CD4-positive, alpha-beta T cell (primary cell): ENCODE measurements at regions not wholly inside any gene's neighbourhood (a gene's known extent, or its start where the extent isn't known, plus 50 kb on each side); places are given as distances from the start of the nearest gene placed in this dataset.
"Not testable (repeated sequence)": the region's sequence is repeated elsewhere in the genome, so short reads cannot be mapped to it uniquely, and the experiment has no call there.

Experiments used
- ATAC-seq: fragments of 200-7000 bp; cut with Tn5 transposase; one replicate; pipeline ENCODE4 v1.10.0; 2022; ENCODE audit warnings: mild to moderate bottlenecking; ENCODE audit not compliant: poor library complexity
- CTCF ChIA-PET: fragments of 350-600 bp; sonication (Branson Sonifier 250); formaldehyde crosslinking; loops from one replicate; lab custom pipeline; 2021; ENCODE audit warnings: antibody characterized with exemption, inconsistent platforms; lab: Charles Lee
- POLR2A ChIA-PET: fragments of 350-600 bp; sonication (Branson Sonifier 250); formaldehyde crosslinking; loops from one replicate; lab custom pipeline; 2021; ENCODE audit warnings: antibody characterized with exemption, inconsistent platforms; lab: Charles Lee
- DNase-seq, 14 experiments: peaks; one replicate each; pipeline ENCODE4 v3.0.0-alpha.2; 2013 to 2020; ENCODE audit warnings: mixed read lengths in 2 of 14
- H3K27ac ChIP-seq, 2 donors: one replicate each; pipeline versions ENCODE4 v1.5.1 to v1.7.0; 2013; ENCODE audit warnings: low read length in 2 of 2, low read depth in 1 of 2, mild to moderate bottlenecking in 1 of 2
- H3K27me3 ChIP-seq, 2 experiments: 1 replicate in 1 of 2; 2 replicates in 1 of 2; pipeline versions ENCODE4 v1.6.1 to v1.7.0; 2013; ENCODE audit warnings: low read length in 2 of 2, control low read depth in 1 of 2, mild to moderate bottlenecking in 1 of 2, moderate library complexity in 1 of 2; ENCODE audit not compliant: insufficient read depth in 2 of 2, control insufficient read depth in 1 of 2
- H3K36me3 ChIP-seq: one replicate; pipeline ENCODE4 v1.6.1; 2013; ENCODE audit warnings: low read length, control low read depth; ENCODE audit not compliant: insufficient read depth
- H3K4me1 ChIP-seq: one replicate; pipeline ENCODE4 v1.6.1; 2013; ENCODE audit warnings: low read length, control low read depth; ENCODE audit not compliant: insufficient read depth
- H3K4me3 ChIP-seq: one replicate; pipeline ENCODE4 v1.5.1; 2013; ENCODE audit warnings: mild to moderate bottlenecking, low read length, moderate library complexity
- H3K9me3 ChIP-seq, 2 experiments: 1 replicate in 1 of 2; 2 replicates in 1 of 2; pipeline versions ENCODE4 v1.6.1 to v1.7.0; 2013; ENCODE audit warnings: low read length in 2 of 2, mild to moderate bottlenecking in 2 of 2, control low read depth in 1 of 2, moderate library complexity in 1 of 2; ENCODE audit not compliant: control insufficient read depth in 1 of 2, insufficient read depth in 1 of 2
- H3K27ac Mint-ChIP-seq: one replicate; pipeline ENCODE4 v1.8.0; 2020; ENCODE audit warnings: mixed read lengths
- H3K27me3 Mint-ChIP-seq: one replicate; pipeline ENCODE4 v1.8.0; 2021; ENCODE audit warnings: mixed read lengths
- H3K36me3 Mint-ChIP-seq: one replicate; pipeline ENCODE4 v1.8.0; 2021; ENCODE audit warnings: low read depth, mixed read lengths
- H3K4me1 Mint-ChIP-seq: one replicate; pipeline ENCODE4 v1.8.0; 2021; ENCODE audit warnings: low read depth, mixed read lengths
- H3K4me3 Mint-ChIP-seq: one replicate; pipeline ENCODE4 v1.8.0; 2020; ENCODE audit warnings: mild to moderate bottlenecking, mixed read lengths
- H3K9me3 Mint-ChIP-seq: one replicate; pipeline ENCODE4 v1.8.0; 2020; ENCODE audit warnings: mixed read lengths
- intact Hi-C, 2 experiments: fragments of 100-400 bp; cut with DNase I in 1 of 2; cut with micrococcal nuclease in 1 of 2; formaldehyde crosslinking; loops; one replicate each; pipeline versions ENCODE4 v1.15.1 to v1.9.0; 2023 to 2025; cut with DNase I, micrococcal nuclease
- TF ChIP-seq, protein P1 (sequence below): fragments of 200-600 bp; IDR thresholded peaks from one replicate; pipeline ENCODE4 v1.8.0; 2022; ENCODE audit warnings: antibody characterized with exemption, mild to moderate bottlenecking

DNA sequence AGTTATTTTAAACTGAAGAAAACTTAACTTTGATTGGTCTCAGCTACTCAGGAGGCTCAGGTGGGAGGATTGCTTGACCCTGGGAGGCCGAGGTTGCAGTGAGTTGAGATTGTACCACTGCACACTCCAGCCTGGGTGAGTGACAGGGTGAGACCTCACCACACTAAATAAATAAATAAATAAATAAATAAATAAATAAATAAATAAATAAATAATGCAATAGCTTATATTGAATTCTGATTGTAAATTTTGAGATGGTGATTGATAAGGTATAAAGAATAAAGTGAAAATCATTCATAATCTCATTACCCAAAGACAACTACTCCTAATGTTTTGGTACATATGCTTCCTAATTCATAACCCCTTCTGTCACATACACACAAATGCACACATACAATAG is 58.1 kb downstream of the TUBA3C start:
- intact Hi-C loops, result no loop called here
- TF ChIP-seq, protein P1, sequence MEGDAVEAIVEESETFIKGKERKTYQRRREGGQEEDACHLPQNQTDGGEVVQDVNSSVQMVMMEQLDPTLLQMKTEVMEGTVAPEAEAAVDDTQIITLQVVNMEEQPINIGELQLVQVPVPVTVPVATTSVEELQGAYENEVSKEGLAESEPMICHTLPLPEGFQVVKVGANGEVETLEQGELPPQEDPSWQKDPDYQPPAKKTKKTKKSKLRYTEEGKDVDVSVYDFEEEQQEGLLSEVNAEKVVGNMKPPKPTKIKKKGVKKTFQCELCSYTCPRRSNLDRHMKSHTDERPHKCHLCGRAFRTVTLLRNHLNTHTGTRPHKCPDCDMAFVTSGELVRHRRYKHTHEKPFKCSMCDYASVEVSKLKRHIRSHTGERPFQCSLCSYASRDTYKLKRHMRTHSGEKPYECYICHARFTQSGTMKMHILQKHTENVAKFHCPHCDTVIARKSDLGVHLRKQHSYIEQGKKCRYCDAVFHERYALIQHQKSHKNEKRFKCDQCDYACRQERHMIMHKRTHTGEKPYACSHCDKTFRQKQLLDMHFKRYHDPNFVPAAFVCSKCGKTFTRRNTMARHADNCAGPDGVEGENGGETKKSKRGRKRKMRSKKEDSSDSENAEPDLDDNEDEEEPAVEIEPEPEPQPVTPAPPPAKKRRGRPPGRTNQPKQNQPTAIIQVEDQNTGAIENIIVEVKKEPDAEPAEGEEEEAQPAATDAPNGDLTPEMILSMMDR, result no peak
- Histone ChIP-seq H3K4me3 (no peak overlapping the region), H3K27ac (no peak overlapping the region), H3K36me3 (no peaks in the 10 kb centered on the region), H3K9me3 (peaks cover 0 to 4% of the 10 kb centered on the region in 2 experiments), H3K4me1 (no peaks in the 10 kb centered on the region), H3K27me3 (no peaks in the 10 kb centered on the region)
- Mint-ChIP-seq H3K27ac (no peak overlapping the region), H3K4me1 (no peaks in the 10 kb centered on the region), H3K4me3 (no peak overlapping the region), H3K27me3 (peaks cover 10% of the 10 kb centered on the region), H3K36me3 (no peaks in the 10 kb centered on the region), H3K9me3 (no peaks in the 10 kb centered on the region)
- POLR2A ChIA-PET, result no interaction called here
- DNase-seq (no peak), ATAC-seq (no peak)
- CTCF ChIA-PET, result no interaction called here

DNA sequence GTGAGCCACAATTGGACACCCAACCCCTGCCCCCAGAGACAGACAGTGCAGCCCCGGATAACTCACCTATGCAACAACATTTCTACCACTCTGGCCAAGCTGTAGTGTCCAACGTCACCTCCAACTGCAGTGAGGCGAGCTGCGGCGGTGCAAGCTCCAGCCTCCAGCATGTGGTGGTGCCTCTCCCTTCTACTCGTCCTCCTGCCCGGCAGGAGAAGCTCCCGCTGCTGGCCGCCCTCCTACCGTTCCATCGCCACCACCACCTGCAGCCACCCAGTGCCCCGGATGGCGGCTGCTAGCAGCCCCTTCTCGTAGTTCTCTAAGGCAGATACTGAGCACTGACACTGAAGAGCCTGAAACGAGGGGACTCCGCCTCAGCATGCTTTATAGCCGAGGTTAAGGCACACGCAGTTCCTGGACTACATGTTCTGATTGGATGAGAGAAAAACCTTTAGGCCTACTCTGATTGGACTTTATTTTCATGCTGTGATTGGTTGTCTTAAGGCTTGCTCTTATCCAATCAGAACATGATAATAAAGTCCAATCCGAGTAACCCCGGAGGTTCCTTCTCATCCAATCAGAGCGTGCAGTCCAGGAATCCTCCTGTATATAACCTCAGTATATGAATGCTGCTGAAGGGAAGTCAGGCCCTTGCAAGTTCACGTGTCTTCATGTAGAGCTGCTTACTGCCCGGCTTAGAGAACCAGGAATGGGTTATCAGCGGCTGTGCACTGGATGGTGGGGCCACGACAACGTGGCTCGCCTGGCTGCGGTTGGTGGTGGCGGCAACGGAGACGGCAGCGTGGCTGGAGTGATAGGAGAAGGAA is 63.5 kb downstream of the TUBA3C start:
- ChIA-PET POLR2A (no interaction called here), CTCF (no interaction called here)
- no peak overlapping the region for H3K27ac Mint-ChIP-seq
- DNase-seq (no peak), ATAC-seq (no peak)
- Histone ChIP-seq H3K9me3 (peaks cover 0 to 29% of the 10 kb centered on the region in 2 experiments), H3K4me1 (no peaks in the 10 kb centered on the region), H3K27ac (no peak overlapping the region), H3K27me3 (no peaks in the 10 kb centered on the region), H3K4me3 (no peak overlapping the region), H3K36me3 (no peaks in the 10 kb centered on the region)
- H3K27me3 Mint-ChIP-seq, result peaks cover 7% of the 10 kb centered on the region
- intact Hi-C loops, result no loop called here
- TF ChIP-seq, protein P1, result no peak
- H3K4me3 Mint-ChIP-seq, result no peak overlapping the region
- H3K36me3 Mint-ChIP-seq, result no peaks in the 10 kb centered on the region
- H3K4me1 Mint-ChIP-seq, result no peaks in the 10 kb centered on the region
- no peaks in the 10 kb centered on the region for H3K9me3 Mint-ChIP-seq

DNA sequence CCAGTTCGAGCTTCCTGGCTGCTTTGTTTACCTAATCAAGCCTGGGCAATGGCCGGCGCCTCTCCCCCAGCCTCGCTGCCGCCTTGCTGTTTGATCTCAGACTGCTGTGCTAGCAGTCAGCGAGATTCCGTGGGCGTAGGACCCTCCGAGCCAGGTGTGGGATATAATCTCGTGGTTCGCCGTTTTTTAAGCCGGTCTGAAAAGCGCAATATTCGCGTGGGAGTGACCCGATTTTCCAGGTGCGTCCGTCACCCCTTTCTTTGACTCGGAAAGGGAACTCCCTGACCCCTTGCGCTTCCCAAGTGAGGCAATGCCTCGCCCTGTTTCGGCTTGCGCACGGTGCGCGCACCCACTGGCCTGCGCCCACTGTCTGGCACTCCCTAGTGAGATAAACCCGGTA is 72.4 kb downstream of the TUBA3C start:
- H3K27me3 Mint-ChIP-seq, H3K9me3 ChIP-seq, DNase-seq, H3K36me3 Mint-ChIP-seq, CTCF ChIA-PET, ATAC-seq, POLR2A ChIA-PET, H3K4me1 ChIP-seq, H3K27ac ChIP-seq, H3K4me1 Mint-ChIP-seq, H3K9me3 Mint-ChIP-seq, H3K27me3 ChIP-seq, intact Hi-C loops, H3K36me3 ChIP-seq, H3K4me3 ChIP-seq: not testable (repeated sequence)
- peak overlapping the region; percentile 42 for H3K27ac Mint-ChIP-seq
- H3K4me3 Mint-ChIP-seq, result peak overlapping the region; percentile 60

DNA sequence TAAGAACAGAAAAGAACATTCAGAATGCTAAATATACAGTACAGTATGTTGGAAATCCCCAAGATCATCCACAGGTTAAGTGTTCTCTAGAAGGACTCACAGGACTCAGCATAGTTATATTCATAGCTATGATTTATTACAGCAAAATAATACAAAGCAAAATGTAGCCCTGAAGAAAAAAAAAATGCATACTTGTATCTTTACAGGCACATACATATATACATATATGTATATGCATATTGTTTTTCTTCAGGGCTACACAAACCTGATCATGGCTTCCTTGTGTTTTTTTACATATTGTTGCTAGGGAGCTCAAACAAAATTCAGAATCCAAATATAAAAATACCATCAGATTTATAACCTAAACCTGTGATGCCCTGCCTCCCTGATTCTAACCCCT is 78.5 kb downstream of the TUBA3C start:
- no peaks in the 10 kb centered on the region for H3K36me3 ChIP-seq
- no peaks in the 10 kb centered on the region for H3K9me3 ChIP-seq
- Mint-ChIP-seq H3K4me1 (no peaks in the 10 kb centered on the region), H3K36me3 (no peaks in the 10 kb centered on the region), H3K27me3 (no peaks in the 10 kb centered on the region), H3K9me3 (no peaks in the 10 kb centered on the region), H3K4me3 (no peak overlapping the region), H3K27ac (no peak overlapping the region)
- DNase-seq (no peak), ATAC-seq (no peak)
- CTCF ChIA-PET, result no interaction called here
- POLR2A ChIA-PET, result no interaction called here
- H3K4me1 ChIP-seq, result no peaks in the 10 kb centered on the region
- intact Hi-C loops, result no loop called here
- TF ChIP-seq, protein P1, result no peak
- no peaks in the 10 kb centered on the region for H3K27me3 ChIP-seq
- H3K27ac ChIP-seq, result no peak overlapping the region
- H3K4me3 ChIP-seq, result no peak overlapping the region
